ENCODE measurements at regions not wholly inside any gene's neighbourhood (a gene's known extent, or its start where the extent isn't known, plus 50 kb on each side); places are given as distances from the start of the nearest gene placed in this dataset.

DNA sequence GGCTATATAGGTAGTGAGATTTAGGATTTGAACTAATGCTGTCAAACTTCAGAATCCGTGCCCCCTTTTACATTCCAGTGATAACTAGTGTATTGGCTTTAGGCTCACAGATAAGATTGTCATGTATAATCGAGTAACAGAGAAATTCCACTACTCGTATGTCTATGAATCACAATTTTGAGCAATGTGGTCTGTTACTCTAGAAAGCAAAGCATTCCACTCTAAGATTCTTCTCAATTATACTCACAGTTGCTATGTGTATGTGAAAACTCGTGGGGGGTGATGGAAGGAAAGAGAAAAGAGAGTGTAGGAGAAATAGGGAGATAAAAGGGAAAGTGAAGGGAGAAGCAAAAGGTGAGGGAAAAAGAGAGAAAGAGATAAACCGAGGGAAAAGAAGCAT, 1175.1 kb upstream of the GOT2 start:
- TF ChIP-seq POLR2AphosphoS5 (IDR thresholded peaks at IDR 0.05; ENCODE audit: low read depth, low read length), result no peak
- TF ChIP-seq, protein P1, sequence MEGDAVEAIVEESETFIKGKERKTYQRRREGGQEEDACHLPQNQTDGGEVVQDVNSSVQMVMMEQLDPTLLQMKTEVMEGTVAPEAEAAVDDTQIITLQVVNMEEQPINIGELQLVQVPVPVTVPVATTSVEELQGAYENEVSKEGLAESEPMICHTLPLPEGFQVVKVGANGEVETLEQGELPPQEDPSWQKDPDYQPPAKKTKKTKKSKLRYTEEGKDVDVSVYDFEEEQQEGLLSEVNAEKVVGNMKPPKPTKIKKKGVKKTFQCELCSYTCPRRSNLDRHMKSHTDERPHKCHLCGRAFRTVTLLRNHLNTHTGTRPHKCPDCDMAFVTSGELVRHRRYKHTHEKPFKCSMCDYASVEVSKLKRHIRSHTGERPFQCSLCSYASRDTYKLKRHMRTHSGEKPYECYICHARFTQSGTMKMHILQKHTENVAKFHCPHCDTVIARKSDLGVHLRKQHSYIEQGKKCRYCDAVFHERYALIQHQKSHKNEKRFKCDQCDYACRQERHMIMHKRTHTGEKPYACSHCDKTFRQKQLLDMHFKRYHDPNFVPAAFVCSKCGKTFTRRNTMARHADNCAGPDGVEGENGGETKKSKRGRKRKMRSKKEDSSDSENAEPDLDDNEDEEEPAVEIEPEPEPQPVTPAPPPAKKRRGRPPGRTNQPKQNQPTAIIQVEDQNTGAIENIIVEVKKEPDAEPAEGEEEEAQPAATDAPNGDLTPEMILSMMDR (IDR thresholded peaks at IDR 0.05), result no peak
- no peak for TF ChIP-seq TCF7L2 (IDR thresholded peaks at IDR 0.05; ENCODE audit: low read depth, low read length)
- TF ChIP-seq, protein P2, sequence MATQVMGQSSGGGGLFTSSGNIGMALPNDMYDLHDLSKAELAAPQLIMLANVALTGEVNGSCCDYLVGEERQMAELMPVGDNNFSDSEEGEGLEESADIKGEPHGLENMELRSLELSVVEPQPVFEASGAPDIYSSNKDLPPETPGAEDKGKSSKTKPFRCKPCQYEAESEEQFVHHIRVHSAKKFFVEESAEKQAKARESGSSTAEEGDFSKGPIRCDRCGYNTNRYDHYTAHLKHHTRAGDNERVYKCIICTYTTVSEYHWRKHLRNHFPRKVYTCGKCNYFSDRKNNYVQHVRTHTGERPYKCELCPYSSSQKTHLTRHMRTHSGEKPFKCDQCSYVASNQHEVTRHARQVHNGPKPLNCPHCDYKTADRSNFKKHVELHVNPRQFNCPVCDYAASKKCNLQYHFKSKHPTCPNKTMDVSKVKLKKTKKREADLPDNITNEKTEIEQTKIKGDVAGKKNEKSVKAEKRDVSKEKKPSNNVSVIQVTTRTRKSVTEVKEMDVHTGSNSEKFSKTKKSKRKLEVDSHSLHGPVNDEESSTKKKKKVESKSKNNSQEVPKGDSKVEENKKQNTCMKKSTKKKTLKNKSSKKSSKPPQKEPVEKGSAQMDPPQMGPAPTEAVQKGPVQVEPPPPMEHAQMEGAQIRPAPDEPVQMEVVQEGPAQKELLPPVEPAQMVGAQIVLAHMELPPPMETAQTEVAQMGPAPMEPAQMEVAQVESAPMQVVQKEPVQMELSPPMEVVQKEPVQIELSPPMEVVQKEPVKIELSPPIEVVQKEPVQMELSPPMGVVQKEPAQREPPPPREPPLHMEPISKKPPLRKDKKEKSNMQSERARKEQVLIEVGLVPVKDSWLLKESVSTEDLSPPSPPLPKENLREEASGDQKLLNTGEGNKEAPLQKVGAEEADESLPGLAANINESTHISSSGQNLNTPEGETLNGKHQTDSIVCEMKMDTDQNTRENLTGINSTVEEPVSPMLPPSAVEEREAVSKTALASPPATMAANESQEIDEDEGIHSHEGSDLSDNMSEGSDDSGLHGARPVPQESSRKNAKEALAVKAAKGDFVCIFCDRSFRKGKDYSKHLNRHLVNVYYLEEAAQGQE (IDR thresholded peaks at IDR 0.05; ENCODE audit: insufficient read depth in 1 of 2, low read depth in 2 of 2, low read length in 1 of 2), result no peak

Data from Panc1 (cell line).